Stimulated activated effector memory CD8-positive, alpha-beta T cell treated with anti-CD3 and anti-CD28 coated beads, Interleukin-12 subunit alpha, Interleukin-12 subunit beta, amount 100 ng/mL, for 72 hours (primary cell): ENCODE measurements at regions not wholly inside any gene's neighbourhood (a gene's known extent, or its start where the extent isn't known, plus 50 kb on each side); places are given as distances from the start of the nearest gene placed in this dataset.

Source experiments
- ATAC-seq: fragments of 150-1000 bp; cut with Tn5 transposase; 2 replicates; pipeline ENCODE4 v1.10.0; 2021
- DNase-seq, 2 donors: peaks; one replicate each; pipeline ENCODE4 v3.0.0; 2021 to 2022; ENCODE audit warnings: low spot score in 2 of 2
- H3K27ac Mint-ChIP-seq: one replicate; pipeline ENCODE4 v1.8.0; 2022; ENCODE audit warnings: mild to moderate bottlenecking, mixed read lengths
- H3K36me3 Mint-ChIP-seq: one replicate; pipeline ENCODE4 v1.8.0; 2022; ENCODE audit warnings: mild to moderate bottlenecking, mixed read lengths
- H3K4me1 Mint-ChIP-seq: one replicate; pipeline ENCODE4 v1.8.0; 2022; ENCODE audit warnings: mixed read lengths
- H3K4me3 Mint-ChIP-seq: one replicate; pipeline ENCODE4 v1.8.0; 2022; ENCODE audit warnings: mild to moderate bottlenecking, mixed read lengths
- H3K9me3 Mint-ChIP-seq: one replicate; pipeline ENCODE4 v1.8.0; 2022; ENCODE audit warnings: mixed read lengths

- DNase-seq (no peak), ATAC-seq (no peak)
- Mint-ChIP-seq H3K4me3 (no peak overlapping the region), H3K36me3 (no peaks in the 10 kb centered on the region), H3K4me1 (no peaks in the 10 kb centered on the region), H3K9me3 (no peaks in the 10 kb centered on the region), H3K27ac (no peak overlapping the region)
These were observed 590.3 kb downstream of the BUD13 start for GRCh38 chr11:116182356-116182966.

GRCh38 chr11:116180806-116181600 lies 591.8 kb downstream of the BUD13 start:
- no peak for DNase-seq
- H3K9me3 Mint-ChIP-seq: no peaks in the 10 kb centered on the region
- no peak overlapping the region for H3K4me3 Mint-ChIP-seq
- no peak overlapping the region for H3K27ac Mint-ChIP-seq
- no peak for ATAC-seq
- no peaks in the 10 kb centered on the region for H3K4me1 Mint-ChIP-seq
- H3K36me3 Mint-ChIP-seq: no peaks in the 10 kb centered on the region

GRCh38 chr11:116179401-116179800 lies 593.4 kb downstream of the BUD13 start:
- ATAC-seq (no peak), DNase-seq (no peak)
- H3K36me3 Mint-ChIP-seq: no peaks in the 10 kb centered on the region
- no peaks in the 10 kb centered on the region for H3K9me3 Mint-ChIP-seq
- no peak overlapping the region for H3K4me3 Mint-ChIP-seq
- H3K4me1 Mint-ChIP-seq: no peaks in the 10 kb centered on the region
- H3K27ac Mint-ChIP-seq: no peak overlapping the region

- DNase-seq: no peak
- H3K36me3 Mint-ChIP-seq: no peaks in the 10 kb centered on the region
- H3K27ac Mint-ChIP-seq: no peak overlapping the region
- no peaks in the 10 kb centered on the region for H3K9me3 Mint-ChIP-seq
- no peaks in the 10 kb centered on the region for H3K4me1 Mint-ChIP-seq
- H3K4me3 Mint-ChIP-seq: no peak overlapping the region
- no peak for ATAC-seq
These were observed 595.1 kb downstream of the BUD13 start for GRCh38 chr11:116177521-116178210.

- H3K4me3 Mint-ChIP-seq: no peak overlapping the region
- H3K27ac Mint-ChIP-seq: no peak overlapping the region
- ATAC-seq (no peak), DNase-seq (no peak)
- no peaks in the 10 kb centered on the region for H3K9me3 Mint-ChIP-seq
- H3K36me3 Mint-ChIP-seq: no peaks in the 10 kb centered on the region
- H3K4me1 Mint-ChIP-seq: no peaks in the 10 kb centered on the region
These were observed 596.2 kb downstream of the BUD13 start for GRCh38 chr11:116176484-116177005.

GRCh38 chr11:116175707-116176106 lies 597.1 kb downstream of the BUD13 start:
- H3K36me3 Mint-ChIP-seq: no peaks in the 10 kb centered on the region
- no peaks in the 10 kb centered on the region for H3K4me1 Mint-ChIP-seq
- no peak overlapping the region for H3K4me3 Mint-ChIP-seq
- H3K27ac Mint-ChIP-seq: no peak overlapping the region
- no peak for DNase-seq
- H3K9me3 Mint-ChIP-seq: no peaks in the 10 kb centered on the region
- no peak for ATAC-seq

- H3K36me3 Mint-ChIP-seq: no peaks in the 10 kb centered on the region
- H3K27ac Mint-ChIP-seq: no peak overlapping the region
- DNase-seq (no peak), ATAC-seq (no peak)
- no peak overlapping the region for H3K4me3 Mint-ChIP-seq
- H3K4me1 Mint-ChIP-seq: no peaks in the 10 kb centered on the region
- no peaks in the 10 kb centered on the region for H3K9me3 Mint-ChIP-seq
These were observed 598.6 kb downstream of the BUD13 start for GRCh38 chr11:116173941-116174911.

- no peak overlapping the region for H3K4me3 Mint-ChIP-seq
- no peak for DNase-seq
- H3K36me3 Mint-ChIP-seq: no peaks in the 10 kb centered on the region
- no peaks in the 10 kb centered on the region for H3K9me3 Mint-ChIP-seq
- no peak overlapping the region for H3K27ac Mint-ChIP-seq
- ATAC-seq: no peak
- H3K4me1 Mint-ChIP-seq: no peaks in the 10 kb centered on the region
These were observed 599.3 kb downstream of the BUD13 start for GRCh38 chr11:116173506-116173905.

- ATAC-seq: no peak
- Mint-ChIP-seq H3K27ac (no peak overlapping the region), H3K4me3 (no peak overlapping the region), H3K9me3 (no peaks in the 10 kb centered on the region), H3K4me1 (no peaks in the 10 kb centered on the region), H3K36me3 (no peaks in the 10 kb centered on the region)
- DNase-seq: no peak
These were observed 599.9 kb downstream of the BUD13 start for GRCh38 chr11:116172851-116173250.

GRCh38 chr11:116172156-116172555 lies 600.6 kb downstream of the BUD13 start:
- Mint-ChIP-seq H3K4me1 (no peaks in the 10 kb centered on the region), H3K9me3 (no peaks in the 10 kb centered on the region), H3K36me3 (no peaks in the 10 kb centered on the region), H3K4me3 (no peak overlapping the region), H3K27ac (no peak overlapping the region)
- no peak for ATAC-seq
- DNase-seq: no peak

GRCh38 chr11:116171271-116172140 lies 601.3 kb downstream of the BUD13 start:
- H3K9me3 Mint-ChIP-seq: no peaks in the 10 kb centered on the region
- ATAC-seq (no peak), DNase-seq (no peak)
- no peak overlapping the region for H3K27ac Mint-ChIP-seq
- no peaks in the 10 kb centered on the region for H3K36me3 Mint-ChIP-seq
- no peaks in the 10 kb centered on the region for H3K4me1 Mint-ChIP-seq
- H3K4me3 Mint-ChIP-seq: no peak overlapping the region

- Mint-ChIP-seq H3K4me1 (no peaks in the 10 kb centered on the region), H3K36me3 (no peaks in the 10 kb centered on the region), H3K9me3 (no peaks in the 10 kb centered on the region), H3K4me3 (no peak overlapping the region), H3K27ac (no peak overlapping the region)
- ATAC-seq: no peak
- no peak for DNase-seq
These were observed 602.2 kb downstream of the BUD13 start for GRCh38 chr11:116170526-116171120.

GRCh38 chr11:116169776-116170175 lies 603.0 kb downstream of the BUD13 start:
- Mint-ChIP-seq H3K36me3 (no peaks in the 10 kb centered on the region), H3K4me3 (no peak overlapping the region), H3K27ac (no peak overlapping the region), H3K9me3 (no peaks in the 10 kb centered on the region), H3K4me1 (no peaks in the 10 kb centered on the region)
- no peak for DNase-seq
- ATAC-seq: no peak

GRCh38 chr11:116168459-116168787 lies 604.4 kb downstream of the BUD13 start:
- ATAC-seq (no peak), DNase-seq (no peak)
- H3K9me3 Mint-ChIP-seq: no peaks in the 10 kb centered on the region
- no peaks in the 10 kb centered on the region for H3K36me3 Mint-ChIP-seq
- no peaks in the 10 kb centered on the region for H3K4me1 Mint-ChIP-seq
- H3K27ac Mint-ChIP-seq: no peak overlapping the region
- H3K4me3 Mint-ChIP-seq: no peak overlapping the region
